Astrocyte (in vitro differentiated cells and primary cell): ENCODE measurements at regions not wholly inside any gene's neighbourhood (a gene's known extent, or its start where the extent isn't known, plus 50 kb on each side); places are given as distances from the start of the nearest gene placed in this dataset.

Source experiments
- DNase-seq: peaks from one replicate; pipeline ENCODE4 v3.0.0-alpha.2; 2010; ENCODE audit warnings: low read depth
- FAIRE-seq: peaks from 2 replicates; lab custom pipeline; 2011; peaks lifted over from hg19 to GRCh38; lab: Jason Lieb, UNC
- H2AFZ ChIP-seq: 2 replicates; pipeline ENCODE4 v1.6.0; 2012; ENCODE audit warnings: low read depth, low read length, inconsistent platforms
- H3K27ac ChIP-seq: 2 replicates; pipeline ENCODE4 v1.5.1; 2011; ENCODE audit warnings: low read depth, low read length, inconsistent platforms
- H3K27me3 ChIP-seq: 2 replicates; pipeline ENCODE4 v1.6.0; 2011; ENCODE audit warnings: low read length, inconsistent platforms; ENCODE audit not compliant: insufficient read depth
- H3K36me3 ChIP-seq: 2 replicates; pipeline ENCODE4 v1.5.1; 2011; ENCODE audit warnings: low read length, inconsistent platforms; ENCODE audit not compliant: insufficient read depth
- H3K4me1 ChIP-seq: 2 replicates; pipeline ENCODE4 v1.5.1; 2011; ENCODE audit warnings: low read length, inconsistent platforms; ENCODE audit not compliant: insufficient read depth
- H3K4me2 ChIP-seq: 2 replicates; pipeline ENCODE4 v1.6.0; 2012; ENCODE audit warnings: low read length, inconsistent platforms
- H3K4me3 ChIP-seq: 2 replicates; pipeline ENCODE4 v1.5.1; 2011; ENCODE audit warnings: low read depth, mild to moderate bottlenecking, low read length, inconsistent platforms; ENCODE audit not compliant: insufficient read depth
- H3K79me2 ChIP-seq: 2 replicates; pipeline ENCODE4 v1.6.0; 2012; ENCODE audit warnings: mild to moderate bottlenecking, low read length, inconsistent platforms; ENCODE audit not compliant: insufficient read depth
- H3K9ac ChIP-seq: 2 replicates; pipeline ENCODE4 v1.6.0; 2012; ENCODE audit warnings: mild to moderate bottlenecking, low read length, inconsistent platforms
- H3K9me3 ChIP-seq: 2 replicates; pipeline ENCODE4 v1.5.1; 2012; ENCODE audit warnings: low read depth, mild to moderate bottlenecking, low read length, inconsistent platforms; ENCODE audit not compliant: insufficient read depth
- H4K20me1 ChIP-seq: 2 replicates; pipeline ENCODE4 v1.6.0; 2012; ENCODE audit warnings: low read length, inconsistent platforms; ENCODE audit not compliant: insufficient read depth
- H3K27ac Mint-ChIP-seq: one replicate; pipeline ENCODE4 v1.8.0; 2021; ENCODE audit warnings: mild to moderate bottlenecking, mixed read lengths; ENCODE audit not compliant: unreplicated experiment
- H3K27me3 Mint-ChIP-seq: one replicate; pipeline ENCODE4 v1.8.0; 2021; ENCODE audit warnings: low read depth, mixed read lengths; ENCODE audit not compliant: unreplicated experiment
- H3K36me3 Mint-ChIP-seq: one replicate; pipeline ENCODE4 v1.8.0; 2021; ENCODE audit warnings: low read depth, mixed read lengths; ENCODE audit not compliant: unreplicated experiment
- H3K4me1 Mint-ChIP-seq: one replicate; pipeline ENCODE4 v1.8.0; 2021; ENCODE audit warnings: low read depth, mixed read lengths; ENCODE audit not compliant: unreplicated experiment
- H3K4me3 Mint-ChIP-seq: one replicate; pipeline ENCODE4 v1.8.0; 2021; ENCODE audit warnings: mild to moderate bottlenecking, moderate library complexity, mixed read lengths; ENCODE audit not compliant: unreplicated experiment
- H3K9me3 Mint-ChIP-seq: one replicate; pipeline ENCODE4 v1.8.0; 2021; ENCODE audit warnings: mild to moderate bottlenecking, mixed read lengths; ENCODE audit not compliant: unreplicated experiment
- CTCF ChIP-seq: IDR thresholded peaks from 2 replicates; pipeline ENCODE4 v1.5.1; 2011; ENCODE audit warnings: low read depth, mild to moderate bottlenecking, inconsistent platforms, low read length, moderate library complexity; ENCODE audit not compliant: insufficient read depth
- EZH2 ChIP-seq: IDR thresholded peaks from 2 replicates; pipeline ENCODE4 v1.6.1; 2012; ENCODE audit warnings: mild to moderate bottlenecking, low read length, inconsistent platforms; ENCODE audit not compliant: insufficient read depth

DNA sequence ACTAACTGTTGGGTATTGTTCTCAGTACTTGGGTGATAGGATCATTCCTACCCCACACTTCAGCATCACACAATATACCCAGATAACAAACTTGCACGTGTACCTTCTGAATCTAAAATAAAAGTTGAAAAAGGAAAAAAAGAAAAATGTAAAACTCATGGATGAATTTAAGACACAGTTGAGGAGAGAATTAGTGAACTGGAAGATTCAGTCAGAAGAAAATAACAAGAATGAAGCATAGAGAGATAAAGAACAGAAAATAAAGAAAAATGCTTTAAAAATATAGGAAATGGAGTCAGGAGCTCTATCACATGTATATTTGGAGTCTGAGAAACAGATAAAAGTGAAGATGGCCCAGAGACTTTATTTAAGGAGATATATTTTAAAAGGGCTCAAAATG lies 90.4 kb upstream of the SALL3 start:
- Mint-ChIP-seq H3K36me3 (no peaks in the 10 kb centered on the region), H3K27me3 (peaks cover 2% of the 10 kb centered on the region), H3K4me1 (no peaks in the 10 kb centered on the region), H3K9me3 (peaks cover 29% of the 10 kb centered on the region), H3K27ac (no peak overlapping the region), H3K4me3 (no peak overlapping the region)
- Histone ChIP-seq H3K4me2 (no peak overlapping the region), H3K27me3 (no peaks in the 10 kb centered on the region), H3K9ac (no peak overlapping the region), H3K4me3 (no peak overlapping the region), H3K4me1 (no peaks in the 10 kb centered on the region), H3K9me3 (peaks cover 12% of the 10 kb centered on the region), H2AFZ (no peak overlapping the region), H3K36me3 (no peaks in the 10 kb centered on the region), H3K27ac (no peak overlapping the region), H4K20me1 (no peaks in the 10 kb centered on the region), H3K79me2 (no peaks in the 10 kb centered on the region)
- FAIRE-seq: no peak
- TF ChIP-seq CTCF: no peak
- no peak for TF ChIP-seq EZH2
- DNase-seq: no peak

DNA sequence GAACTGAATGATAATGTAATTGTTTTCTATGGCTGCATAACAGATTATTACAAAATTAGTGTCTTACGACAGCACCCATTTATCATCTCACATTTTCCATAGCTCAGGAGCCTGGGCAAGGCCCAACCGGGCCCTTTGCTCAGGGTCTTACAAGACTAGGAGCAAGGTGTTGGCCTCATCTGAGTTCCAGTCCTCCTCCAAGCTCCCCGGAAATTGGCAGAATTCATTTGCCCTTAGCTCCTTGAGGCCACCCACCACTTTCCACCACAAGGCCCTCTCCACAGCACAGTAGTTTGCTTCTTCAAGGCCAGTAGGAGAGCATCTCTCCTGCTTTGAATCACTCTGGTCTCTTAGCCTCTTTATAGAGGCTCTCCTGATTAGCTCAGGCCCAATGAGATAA lies 89.2 kb upstream of the SALL3 start:
- Histone ChIP-seq H3K4me1 (no peaks in the 10 kb centered on the region), H3K36me3 (no peaks in the 10 kb centered on the region), H3K27ac (no peak overlapping the region), H3K4me3 (no peak overlapping the region), H3K9me3 (peaks cover 7% of the 10 kb centered on the region), H3K27me3 (no peaks in the 10 kb centered on the region), H3K4me2 (no peak overlapping the region), H3K9ac (no peak overlapping the region), H3K79me2 (no peaks in the 10 kb centered on the region), H4K20me1 (no peaks in the 10 kb centered on the region), H2AFZ (no peak overlapping the region)
- Mint-ChIP-seq H3K36me3 (no peaks in the 10 kb centered on the region), H3K27ac (no peak overlapping the region), H3K4me1 (no peaks in the 10 kb centered on the region), H3K4me3 (no peak overlapping the region), H3K27me3 (peaks cover 5% of the 10 kb centered on the region), H3K9me3 (peaks cover 24% of the 10 kb centered on the region)
- no peak for DNase-seq
- FAIRE-seq: no peak
- no peak for TF ChIP-seq EZH2
- no peak for TF ChIP-seq CTCF

DNA sequence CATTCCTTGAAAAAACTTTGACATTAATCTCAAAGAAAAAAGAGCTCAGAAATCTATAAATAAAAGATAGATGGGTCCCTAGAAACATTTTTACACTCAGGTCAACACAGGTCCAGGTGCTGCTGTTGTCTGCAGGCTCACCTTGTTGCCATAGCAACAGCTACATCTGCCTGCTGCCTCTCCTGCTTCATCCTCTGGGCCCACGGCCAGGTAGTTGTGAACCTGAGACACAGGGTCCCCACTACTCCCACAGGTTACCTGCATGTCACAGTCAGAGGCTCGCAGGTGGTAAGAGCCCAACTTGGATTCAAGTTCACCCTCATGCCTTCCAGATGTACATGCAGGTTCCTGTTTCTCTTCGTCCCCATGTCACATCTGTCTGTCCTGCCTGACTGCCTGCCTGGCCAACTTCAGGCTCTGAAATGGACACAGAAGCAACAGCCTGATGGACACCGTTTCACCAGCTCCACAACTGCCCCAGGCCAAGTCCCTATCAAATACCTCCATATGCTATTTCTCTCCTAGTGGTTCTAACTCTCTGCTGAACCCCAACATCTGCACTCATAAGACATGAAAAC lies 88.3 kb upstream of the SALL3 start:
- Histone ChIP-seq H3K27me3 (no peaks in the 10 kb centered on the region), H3K36me3 (no peaks in the 10 kb centered on the region), H3K79me2 (no peaks in the 10 kb centered on the region), H3K27ac (no peak overlapping the region), H3K4me1 (no peaks in the 10 kb centered on the region), H3K9ac (no peak overlapping the region), H3K4me2 (no peak overlapping the region), H3K9me3 (peaks cover 14% of the 10 kb centered on the region), H3K4me3 (no peak overlapping the region), H2AFZ (no peak overlapping the region), H4K20me1 (no peaks in the 10 kb centered on the region)
- H3K4me3 Mint-ChIP-seq: no peak overlapping the region
- peaks cover 5% of the 10 kb centered on the region for H3K27me3 Mint-ChIP-seq
- peaks cover 28% of the 10 kb centered on the region for H3K9me3 Mint-ChIP-seq
- FAIRE-seq (no peak), DNase-seq (no peak)
- no peaks in the 10 kb centered on the region for H3K4me1 Mint-ChIP-seq
- H3K36me3 Mint-ChIP-seq: no peaks in the 10 kb centered on the region
- H3K27ac Mint-ChIP-seq: no peak overlapping the region
- TF ChIP-seq EZH2: no peak
- TF ChIP-seq CTCF: no peak
